Caco-2 (cell line): ENCODE measurements at regions not wholly inside any gene's neighbourhood (a gene's known extent, or its start where the extent isn't known, plus 50 kb on each side); places are given as distances from the start of the nearest gene placed in this dataset.

ENCODE experiments used
- BruUV-seq: library from RNA; stranded (reverse); fragments of 400-500 nt; replicated peaks from 2 replicates; lab custom pipeline; 2021; lab: Mats Ljungman, UMichigan
- CTCF ChIA-PET: fragments of 300-600 bp; sonication (Branson Sonifier 250); formaldehyde crosslinking; loops from one replicate; lab custom pipeline; 2022; ENCODE audit warnings: antibody characterized with exemption; lab: Charles Lee
- POLR2A ChIA-PET: fragments of 300-600 bp; sonication (Branson Sonifier 250); formaldehyde crosslinking; loops from one replicate; lab custom pipeline; 2022; ENCODE audit warnings: antibody characterized with exemption; lab: Charles Lee
- DNase-seq, 2 experiments: peaks; one replicate each; pipeline versions ENCODE4 v3.0.0 to v3.0.0-alpha.2; 2020 to 2022
- H3K27me3 ChIP-seq: replicated peaks from 2 replicates; pipeline ENCODE4 v1.6.0; 2011; ENCODE audit warnings: low read length; ENCODE audit not compliant: control insufficient read depth, insufficient read depth
- H3K36me3 ChIP-seq: 2 replicates; pipeline ENCODE4 v1.5.1; 2011; ENCODE audit warnings: low read length; ENCODE audit not compliant: control insufficient read depth, insufficient read depth
- H3K4me1 ChIP-seq: fragments of 250-450 bp; sonication (Bioruptor Pico); 2 replicates; pipeline ENCODE4 v1.5.1; 2020; ENCODE audit warnings: mild to moderate bottlenecking
- H3K4me3 ChIP-seq: 2 replicates; pipeline ENCODE4 v1.5.1; 2011; ENCODE audit warnings: low read depth, mild to moderate bottlenecking, control low read depth, low read length
- H3K9me3 ChIP-seq: fragments of 250-450 bp; sonication (Bioruptor Pico); 2 replicates; pipeline ENCODE4 v1.5.1; 2020; ENCODE audit warnings: mild to moderate bottlenecking, moderate library complexity
- H3K27ac Mint-ChIP-seq: one replicate; pipeline ENCODE4 v1.8.0; 2022; ENCODE audit warnings: mixed read lengths; ENCODE audit not compliant: unreplicated experiment
- H3K27me3 Mint-ChIP-seq: one replicate; pipeline ENCODE4 v1.8.0; 2022; ENCODE audit warnings: mixed read lengths; ENCODE audit not compliant: insufficient read depth, unreplicated experiment
- H3K36me3 Mint-ChIP-seq: one replicate; pipeline ENCODE4 v1.8.0; 2022; ENCODE audit warnings: mild to moderate bottlenecking, mixed read lengths; ENCODE audit not compliant: insufficient read depth, unreplicated experiment
- H3K4me1 Mint-ChIP-seq: one replicate; pipeline ENCODE4 v1.8.0; 2022; ENCODE audit warnings: low read depth, mixed read lengths; ENCODE audit not compliant: unreplicated experiment
- H3K4me3 Mint-ChIP-seq: one replicate; pipeline ENCODE4 v1.8.0; 2022; ENCODE audit warnings: mild to moderate bottlenecking, moderate library complexity, mixed read lengths; ENCODE audit not compliant: unreplicated experiment
- H3K9me3 Mint-ChIP-seq: one replicate; pipeline ENCODE4 v1.8.0; 2022; ENCODE audit warnings: mixed read lengths; ENCODE audit not compliant: unreplicated experiment
- CTCF ChIP-seq, 2 experiments: fragments of 200-600 bp in 1 of 2; IDR thresholded peaks; 1 replicate in 1 of 2; 2 replicates in 1 of 2; pipeline versions ENCODE4 v1.5.1 to v1.8.0; 2011 to 2022; ENCODE audit warnings: antibody characterized with exemption in 1 of 2, control low read depth in 1 of 2, inconsistent platforms in 1 of 2, low read depth in 1 of 2, low read length in 1 of 2, mild to moderate bottlenecking in 1 of 2, moderate library complexity in 1 of 2; ENCODE audit not compliant: insufficient read depth in 1 of 2, severe bottlenecking in 1 of 2, unreplicated experiment in 1 of 2
- intact Hi-C: fragments of 100-400 bp; cut with micrococcal nuclease; formaldehyde crosslinking; loops from one replicate; pipeline ENCODE4 v1.10.0; 2022; ENCODE audit not compliant: unreplicated experiment

GRCh38 chr2:191555092-191555742 lies 122.7 kb upstream of the NABP1 start:
- no peaks in the 10 kb centered on the region for H3K9me3 ChIP-seq
- POLR2A ChIA-PET, result no interaction called here
- H3K27me3 Mint-ChIP-seq, result no peaks in the 10 kb centered on the region

GRCh38 chr2:191556463-191556862 lies 121.5 kb upstream of the NABP1 start:
- intact Hi-C loops, result no loop called here
- no peaks in the 10 kb centered on the region for H3K36me3 ChIP-seq
- H3K4me3 ChIP-seq, result no peak overlapping the region
- Mint-ChIP-seq H3K9me3 (peaks cover 10% of the 10 kb centered on the region), H3K4me3 (no peak overlapping the region), H3K27ac (no peak overlapping the region), H3K27me3 (no peaks in the 10 kb centered on the region), H3K36me3 (no peaks in the 10 kb centered on the region), H3K4me1 (peaks cover 31% of the 10 kb centered on the region)
- CTCF ChIA-PET, result interaction anchor here (1.1 kb wide), 1 partner anchor 135 kb away, joined by 3 read pairs; no protein-coding TSS in a partner anchor
- H3K9me3 ChIP-seq, result no peaks in the 10 kb centered on the region
- peaks cover 7% of the 10 kb centered on the region for H3K4me1 ChIP-seq
- DNase-seq, result no peak
- no peak for TF ChIP-seq CTCF (IDR thresholded peaks at IDR 0.05; ENCODE audit: insufficient read depth in 1 of 2, low read depth in 1 of 2, low read length in 1 of 2, severe bottlenecking in 1 of 2, unreplicated experiment in 1 of 2)
- no TSS peak for BruUV-seq
- POLR2A ChIA-PET, result no interaction called here
- H3K27me3 ChIP-seq, result no peaks in the 10 kb centered on the region

More at GRCh38 chr2:191555092-191555742, 122.7 kb upstream of the NABP1 start:
- H3K9me3 Mint-ChIP-seq, result peaks cover 10% of the 10 kb centered on the region
- H3K4me3 Mint-ChIP-seq, result peak overlapping the region; percentile 49
- TF ChIP-seq CTCF (IDR thresholded peaks at IDR 0.05; ENCODE audit: insufficient read depth in 1 of 2, low read depth in 1 of 2, low read length in 1 of 2, severe bottlenecking in 1 of 2, unreplicated experiment in 1 of 2), result peak; percentile 72 to 84
- no peaks in the 10 kb centered on the region for H3K27me3 ChIP-seq
- peaks cover 29% of the 10 kb centered on the region for H3K4me1 Mint-ChIP-seq
- intact Hi-C loops, result loop anchor here (1.0 to 2.0 kb wide), 7 partner anchors 136 to 732 kb away; no protein-coding TSS in a partner anchor
- peak overlapping the region; percentile 29 for H3K27ac Mint-ChIP-seq
- no peaks in the 10 kb centered on the region for H3K36me3 ChIP-seq
- peak; percentile 86 to 92 for DNase-seq
- no TSS peak for BruUV-seq
- H3K36me3 Mint-ChIP-seq, result no peaks in the 10 kb centered on the region
- CTCF ChIA-PET, result interaction anchor here (0.6 to 2.4 kb wide), 9 partner anchors 11 to 607 kb away, joined by 3 to 13 read pairs (median 6); no protein-coding TSS in a partner anchor
- H3K4me3 ChIP-seq, result no peak overlapping the region
- peaks cover 7% of the 10 kb centered on the region for H3K4me1 ChIP-seq

GRCh38 chr2:191557841-191558240 lies 120.1 kb upstream of the NABP1 start:
- no peak for DNase-seq
- no TSS peak for BruUV-seq
- no peak overlapping the region for H3K27ac Mint-ChIP-seq
- CTCF ChIA-PET, result interaction anchor here (0.6 to 1.2 kb wide), 3 partner anchors 138 to 254 kb away, joined by 3 to 7 read pairs (median 5); no protein-coding TSS in a partner anchor
- H3K4me3 Mint-ChIP-seq, result no peak overlapping the region
- intact Hi-C loops, result no loop called here
- Histone ChIP-seq H3K4me1 (peaks cover 7% of the 10 kb centered on the region), H3K36me3 (no peaks in the 10 kb centered on the region), H3K4me3 (no peak overlapping the region), H3K27me3 (no peaks in the 10 kb centered on the region), H3K9me3 (no peaks in the 10 kb centered on the region)
- H3K27me3 Mint-ChIP-seq, result no peaks in the 10 kb centered on the region
- peaks cover 10% of the 10 kb centered on the region for H3K9me3 Mint-ChIP-seq
- no peaks in the 10 kb centered on the region for H3K36me3 Mint-ChIP-seq
- POLR2A ChIA-PET, result no interaction called here
- H3K4me1 Mint-ChIP-seq, result peaks cover 30% of the 10 kb centered on the region
- no peak for TF ChIP-seq CTCF (IDR thresholded peaks at IDR 0.05; ENCODE audit: insufficient read depth in 1 of 2, low read depth in 1 of 2, low read length in 1 of 2, severe bottlenecking in 1 of 2, unreplicated experiment in 1 of 2)
